ENCODE measurements at regions not wholly inside any gene's neighbourhood (a gene's known extent, or its start where the extent isn't known, plus 50 kb on each side); places are given as distances from the start of the nearest gene placed in this dataset.

- Histone ChIP-seq H3K4me3 (ENCODE audit: severe bottlenecking) (no peak overlapping the region), H3K4me1 (ENCODE audit: insufficient read depth, poor library complexity, severe bottlenecking) (no peaks in the 10 kb centered on the region), H3K27ac (ENCODE audit: poor library complexity, severe bottlenecking) (no peak overlapping the region), H3K27me3 (ENCODE audit: insufficient read depth, poor library complexity, severe bottlenecking) (no peaks in the 10 kb centered on the region), H3K36me3 (ENCODE audit: low read depth) (no peaks in the 10 kb centered on the region), H3K9me3 (ENCODE audit: severe bottlenecking) (no peaks in the 10 kb centered on the region)
- DNase-seq (ENCODE audit: low spot score) (no peak), ATAC-seq (ENCODE audit: low read depth) (no peak)
- TF ChIP-seq CTCF (IDR thresholded peaks at IDR 0.05; ENCODE audit: poor library complexity, severe bottlenecking): no peak
Measured at GRCh38 chr12:126243814-126244440, 1178.7 kb downstream of the AACS start.

GRCh38 chr12:126247936-126248335 is 1182.7 kb downstream of the AACS start:
- DNase-seq (ENCODE audit: low spot score) (no peak), ATAC-seq (ENCODE audit: low read depth) (no peak)
- Histone ChIP-seq H3K27ac (ENCODE audit: poor library complexity, severe bottlenecking) (no peak overlapping the region), H3K27me3 (ENCODE audit: insufficient read depth, poor library complexity, severe bottlenecking) (no peaks in the 10 kb centered on the region), H3K9me3 (ENCODE audit: severe bottlenecking) (no peaks in the 10 kb centered on the region), H3K4me3 (ENCODE audit: severe bottlenecking) (no peak overlapping the region), H3K36me3 (ENCODE audit: low read depth) (no peaks in the 10 kb centered on the region), H3K4me1 (ENCODE audit: insufficient read depth, poor library complexity, severe bottlenecking) (no peaks in the 10 kb centered on the region)
- no peak for TF ChIP-seq CTCF (IDR thresholded peaks at IDR 0.05; ENCODE audit: poor library complexity, severe bottlenecking)

DNA sequence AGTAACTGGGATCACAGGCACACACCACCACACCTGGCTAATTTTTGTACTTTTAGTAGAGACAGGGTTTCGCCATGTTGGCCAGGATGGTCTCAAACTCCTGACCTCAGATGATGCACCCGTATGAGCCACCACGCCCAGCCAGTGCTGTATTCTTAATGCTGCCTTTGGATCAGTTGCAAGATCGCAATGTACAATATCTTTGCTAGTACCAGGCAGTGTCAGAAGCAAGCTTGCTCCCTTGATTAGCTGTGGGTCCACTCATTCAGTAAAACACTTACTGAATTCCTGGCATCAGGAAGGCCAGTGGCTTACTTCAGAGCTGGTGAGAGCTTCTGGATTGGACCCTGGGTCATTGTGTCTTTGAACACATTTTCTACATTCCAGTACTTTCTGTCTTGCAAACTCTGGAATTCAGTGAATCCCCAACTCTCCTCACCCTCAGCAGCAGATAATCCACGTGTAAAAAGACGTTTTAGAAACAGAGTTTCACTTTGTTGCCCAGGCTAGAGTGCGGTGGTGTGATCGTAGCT is 1183.7 kb downstream of the AACS start:
- Histone ChIP-seq H3K9me3 (ENCODE audit: severe bottlenecking) (no peaks in the 10 kb centered on the region), H3K36me3 (ENCODE audit: low read depth) (no peaks in the 10 kb centered on the region), H3K4me3 (ENCODE audit: severe bottlenecking) (no peak overlapping the region), H3K27ac (ENCODE audit: poor library complexity, severe bottlenecking) (no peak overlapping the region), H3K4me1 (ENCODE audit: insufficient read depth, poor library complexity, severe bottlenecking) (no peaks in the 10 kb centered on the region), H3K27me3 (ENCODE audit: insufficient read depth, poor library complexity, severe bottlenecking) (no peaks in the 10 kb centered on the region)
- no peak for TF ChIP-seq CTCF (IDR thresholded peaks at IDR 0.05; ENCODE audit: poor library complexity, severe bottlenecking)
- ATAC-seq (ENCODE audit: low read depth): no peak
- DNase-seq (ENCODE audit: low spot score): no peak

- Histone ChIP-seq H3K27ac (ENCODE audit: poor library complexity, severe bottlenecking) (no peak overlapping the region), H3K9me3 (ENCODE audit: severe bottlenecking) (no peaks in the 10 kb centered on the region), H3K36me3 (ENCODE audit: low read depth) (no peaks in the 10 kb centered on the region), H3K4me1 (ENCODE audit: insufficient read depth, poor library complexity, severe bottlenecking) (no peaks in the 10 kb centered on the region), H3K27me3 (ENCODE audit: insufficient read depth, poor library complexity, severe bottlenecking) (no peaks in the 10 kb centered on the region), H3K4me3 (ENCODE audit: severe bottlenecking) (no peak overlapping the region)
- DNase-seq (ENCODE audit: low spot score): no peak
- no peak for TF ChIP-seq CTCF (IDR thresholded peaks at IDR 0.05; ENCODE audit: poor library complexity, severe bottlenecking)
- ATAC-seq (ENCODE audit: low read depth): no peak
Measured at GRCh38 chr12:126258190-126258589, 1193.0 kb downstream of the AACS start.

DNA sequence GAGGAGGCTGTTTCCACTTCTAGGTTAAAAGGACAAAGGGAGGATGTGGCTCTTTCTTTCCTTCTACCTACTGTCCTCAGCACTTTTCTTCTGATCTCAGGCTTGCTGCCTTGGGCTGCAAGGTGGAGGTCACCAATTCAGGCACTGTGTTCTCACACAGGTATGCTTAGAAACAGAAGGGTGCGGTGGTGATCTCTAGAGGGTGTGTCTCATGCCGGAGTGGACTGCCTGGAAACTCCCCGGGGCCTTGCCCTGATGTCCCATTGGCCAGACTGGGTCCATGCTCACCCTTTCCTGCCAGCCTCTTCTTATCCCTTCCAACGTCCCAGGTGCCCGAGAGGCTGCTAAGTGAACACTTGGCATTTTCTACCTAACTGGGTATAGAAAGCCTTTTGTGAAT is 1197.6 kb downstream of the AACS start:
- no peak overlapping the region for H3K27ac ChIP-seq (ENCODE audit: poor library complexity, severe bottlenecking)
- no peak for DNase-seq (ENCODE audit: low spot score)
- H3K4me1 ChIP-seq (ENCODE audit: insufficient read depth, poor library complexity, severe bottlenecking): no peaks in the 10 kb centered on the region
- no peaks in the 10 kb centered on the region for H3K9me3 ChIP-seq (ENCODE audit: severe bottlenecking)
- no peak for ATAC-seq (ENCODE audit: low read depth)
- no peaks in the 10 kb centered on the region for H3K36me3 ChIP-seq (ENCODE audit: low read depth)
- TF ChIP-seq CTCF (IDR thresholded peaks at IDR 0.05; ENCODE audit: poor library complexity, severe bottlenecking): no peak
- H3K27me3 ChIP-seq (ENCODE audit: insufficient read depth, poor library complexity, severe bottlenecking): no peaks in the 10 kb centered on the region
- H3K4me3 ChIP-seq (ENCODE audit: severe bottlenecking): no peak overlapping the region
